ENCODE measurements at regions not wholly inside any gene's neighbourhood (a gene's known extent, or its start where the extent isn't known, plus 50 kb on each side); places are given as distances from the start of the nearest gene placed in this dataset.

DNA sequence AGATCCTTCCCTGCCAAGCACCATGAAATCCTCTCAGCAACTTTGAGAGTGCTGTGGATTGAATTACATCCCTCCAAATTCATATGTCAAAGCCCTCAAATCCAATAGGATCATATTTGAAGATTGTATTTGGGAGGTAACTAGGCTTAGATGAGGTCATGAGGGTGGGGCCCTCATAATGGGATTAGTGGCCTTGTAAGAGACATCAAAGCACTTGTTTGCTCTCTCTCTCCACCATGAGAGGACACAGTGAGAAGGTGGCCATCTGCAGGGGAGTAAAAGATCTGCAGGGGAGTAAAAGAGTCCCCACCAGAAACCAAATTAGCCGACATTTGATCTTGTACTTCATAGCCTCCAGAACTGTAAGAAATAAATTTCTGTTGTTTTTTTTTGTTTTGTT lies 298.2 kb downstream of the SAMD5 start:
- no CpG with 5 or more reads among the region's 1 CpG for WGBS (ENCODE audit: insufficient coverage)
- H3K36me3 ChIP-seq (replicated peaks in 1 of 2; ENCODE audit: control insufficient read depth in 1 of 2, insufficient read depth in 2 of 2, low read length in 2 of 2), result no peaks in the 10 kb centered on the region
- intact Hi-C loops (cut with micrococcal nuclease), result no loop called here

GRCh38 chr6:147808640-147809039 lies 300.1 kb downstream of the SAMD5 start:
- H2AFZ ChIP-seq (ENCODE audit: insufficient read depth, low read depth, low read length, poor library complexity, severe bottlenecking), result no peak overlapping the region
- peaks cover 0 to 16% of the 10 kb centered on the region in 2 donors for H3K9me3 ChIP-seq (replicated peaks in 1 of 2; ENCODE audit: control insufficient read depth in 1 of 2, insufficient read depth in 1 of 2, low read length in 2 of 2)
- no peaks in the 10 kb centered on the region for H3K4me1 ChIP-seq (ENCODE audit: control insufficient read depth in 1 of 2, insufficient read depth in 2 of 2, low read length in 2 of 2)
- no peaks in the 10 kb centered on the region for H3K27me3 ChIP-seq (ENCODE audit: control insufficient read depth in 2 of 2, insufficient read depth in 2 of 2, low read length in 2 of 2)
- H3K79me2 ChIP-seq (ENCODE audit: insufficient read depth, low read length), result no peaks in the 10 kb centered on the region
- H3K36me3 ChIP-seq (replicated peaks in 1 of 2; ENCODE audit: control insufficient read depth in 1 of 2, insufficient read depth in 2 of 2, low read length in 2 of 2), result no peaks in the 10 kb centered on the region
- no peaks in the 10 kb centered on the region for H3K4me1 Mint-ChIP-seq
- no peaks in the 10 kb centered on the region for H3K36me3 Mint-ChIP-seq
- intact Hi-C loops (cut with micrococcal nuclease), result no loop called here
- H3K9me3 Mint-ChIP-seq, result peaks cover 2 to 15% (median 9%) of the 10 kb centered on the region in 7 donors
- peaks cover 0 to 3% (median 0%) of the 10 kb centered on the region in 3 donors for H3K27me3 Mint-ChIP-seq (ENCODE audit: low read depth in 3 of 3)
- no peak overlapping the region for H3K27ac ChIP-seq (ENCODE audit: low read depth in 1 of 2, low read length in 2 of 2)
- no peak for DNase-seq
- H3K9ac ChIP-seq (ENCODE audit: insufficient read depth, low read length, poor library complexity, severe bottlenecking), result no peak overlapping the region
- no peak overlapping the region for H3K4me2 ChIP-seq (replicated peaks; ENCODE audit: extremely low read depth, low read length, poor library complexity, severe bottlenecking)
- WGBS (ENCODE audit: insufficient coverage), result no CpG with 5 or more reads among the region's 4 CpGs
- H3K4me3 ChIP-seq (replicated peaks in 1 of 3; ENCODE audit: low read depth in 2 of 3, low read length in 3 of 3), result no peak overlapping the region
- H4K20me1 ChIP-seq (ENCODE audit: insufficient read depth, low read length), result no peaks in the 10 kb centered on the region
- H3K4me3 Mint-ChIP-seq, result no peak overlapping the region
- no peak for TF ChIP-seq CTCF (IDR thresholded peaks at IDR 0.05)
- no peak overlapping the region for H3K27ac Mint-ChIP-seq

More for the DNA sequence above, 298.2 kb downstream of the SAMD5 start:
- Histone ChIP-seq H3K4me2 (replicated peaks; ENCODE audit: extremely low read depth, low read length, poor library complexity, severe bottlenecking) (no peak overlapping the region), H3K79me2 (ENCODE audit: insufficient read depth, low read length) (no peaks in the 10 kb centered on the region), H3K27me3 (ENCODE audit: control insufficient read depth in 2 of 2, insufficient read depth in 2 of 2, low read length in 2 of 2) (no peaks in the 10 kb centered on the region), H3K4me3 (replicated peaks in 1 of 3; ENCODE audit: low read depth in 2 of 3, low read length in 3 of 3) (no peak overlapping the region), H4K20me1 (ENCODE audit: insufficient read depth, low read length) (no peaks in the 10 kb centered on the region), H3K4me1 (ENCODE audit: control insufficient read depth in 1 of 2, insufficient read depth in 2 of 2, low read length in 2 of 2) (no peaks in the 10 kb centered on the region), H3K27ac (ENCODE audit: low read depth in 1 of 2, low read length in 2 of 2) (no peak overlapping the region), H3K9me3 (replicated peaks in 1 of 2; ENCODE audit: control insufficient read depth in 1 of 2, insufficient read depth in 1 of 2, low read length in 2 of 2) (peaks cover 0 to 18% of the 10 kb centered on the region in 2 donors), H3K9ac (ENCODE audit: insufficient read depth, low read length, poor library complexity, severe bottlenecking) (no peak overlapping the region), H2AFZ (ENCODE audit: insufficient read depth, low read depth, low read length, poor library complexity, severe bottlenecking) (no peak overlapping the region)
- Mint-ChIP-seq H3K4me3 (no peak overlapping the region), H3K4me1 (no peaks in the 10 kb centered on the region), H3K9me3 (peaks cover 2 to 16% (median 9%) of the 10 kb centered on the region in 7 donors), H3K36me3 (no peaks in the 10 kb centered on the region), H3K27ac (no peak overlapping the region), H3K27me3 (ENCODE audit: low read depth in 3 of 3) (peaks cover 0 to 1% (median 0%) of the 10 kb centered on the region in 3 donors)
- DNase-seq, result no peak
- TF ChIP-seq CTCF (IDR thresholded peaks at IDR 0.05), result no peak
